Panc1 (cell line): ENCODE measurements at regions not wholly inside any gene's neighbourhood (a gene's known extent, or its start where the extent isn't known, plus 50 kb on each side); places are given as distances from the start of the nearest gene placed in this dataset.
"Not testable (repeated sequence)": the region's sequence is repeated elsewhere in the genome, so short reads cannot be mapped to it uniquely, and the experiment has no call there.

ENCODE experiments used
- TF ChIP-seq, protein P1 (sequence below): fragments of 450-650 bp; IDR thresholded peaks from 2 replicates; pipeline ENCODE4 v1.5.1; 2017; ENCODE audit warnings: mild to moderate bottlenecking
- TF ChIP-seq, protein P2 (sequence below), 2 experiments: IDR thresholded peaks; 2 replicates each; pipeline ENCODE4 v1.6.1; 2011 to 2012; ENCODE audit warnings: low read depth in 2 of 2, control low read depth in 1 of 2, low read length in 1 of 2, mild to moderate bottlenecking in 1 of 2, moderate library complexity in 1 of 2; ENCODE audit not compliant: insufficient read depth in 1 of 2

DNA sequence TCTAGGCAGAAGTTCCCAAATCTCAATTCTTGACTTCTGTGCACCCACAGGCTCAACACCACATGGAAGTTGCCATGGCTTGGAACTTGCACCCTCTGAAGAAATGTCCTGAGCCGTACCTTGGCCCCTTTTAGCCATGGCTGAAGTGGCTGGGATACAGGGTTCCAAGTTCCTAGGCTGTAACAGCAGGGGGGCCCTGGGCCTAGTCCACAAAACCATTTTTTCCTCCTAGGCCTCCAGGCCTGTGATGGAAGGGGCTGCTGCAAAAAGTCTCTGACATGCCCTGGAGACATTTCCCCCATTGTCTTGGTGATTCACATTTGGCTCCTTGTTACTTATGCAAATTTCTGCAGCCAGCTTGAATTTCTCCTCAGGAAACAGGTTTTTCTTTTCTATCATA lies 122.4 kb upstream of the NECTIN3 start:
- TF ChIP-seq, protein P1, sequence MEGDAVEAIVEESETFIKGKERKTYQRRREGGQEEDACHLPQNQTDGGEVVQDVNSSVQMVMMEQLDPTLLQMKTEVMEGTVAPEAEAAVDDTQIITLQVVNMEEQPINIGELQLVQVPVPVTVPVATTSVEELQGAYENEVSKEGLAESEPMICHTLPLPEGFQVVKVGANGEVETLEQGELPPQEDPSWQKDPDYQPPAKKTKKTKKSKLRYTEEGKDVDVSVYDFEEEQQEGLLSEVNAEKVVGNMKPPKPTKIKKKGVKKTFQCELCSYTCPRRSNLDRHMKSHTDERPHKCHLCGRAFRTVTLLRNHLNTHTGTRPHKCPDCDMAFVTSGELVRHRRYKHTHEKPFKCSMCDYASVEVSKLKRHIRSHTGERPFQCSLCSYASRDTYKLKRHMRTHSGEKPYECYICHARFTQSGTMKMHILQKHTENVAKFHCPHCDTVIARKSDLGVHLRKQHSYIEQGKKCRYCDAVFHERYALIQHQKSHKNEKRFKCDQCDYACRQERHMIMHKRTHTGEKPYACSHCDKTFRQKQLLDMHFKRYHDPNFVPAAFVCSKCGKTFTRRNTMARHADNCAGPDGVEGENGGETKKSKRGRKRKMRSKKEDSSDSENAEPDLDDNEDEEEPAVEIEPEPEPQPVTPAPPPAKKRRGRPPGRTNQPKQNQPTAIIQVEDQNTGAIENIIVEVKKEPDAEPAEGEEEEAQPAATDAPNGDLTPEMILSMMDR = not testable (repeated sequence)
- TF ChIP-seq, protein P2, sequence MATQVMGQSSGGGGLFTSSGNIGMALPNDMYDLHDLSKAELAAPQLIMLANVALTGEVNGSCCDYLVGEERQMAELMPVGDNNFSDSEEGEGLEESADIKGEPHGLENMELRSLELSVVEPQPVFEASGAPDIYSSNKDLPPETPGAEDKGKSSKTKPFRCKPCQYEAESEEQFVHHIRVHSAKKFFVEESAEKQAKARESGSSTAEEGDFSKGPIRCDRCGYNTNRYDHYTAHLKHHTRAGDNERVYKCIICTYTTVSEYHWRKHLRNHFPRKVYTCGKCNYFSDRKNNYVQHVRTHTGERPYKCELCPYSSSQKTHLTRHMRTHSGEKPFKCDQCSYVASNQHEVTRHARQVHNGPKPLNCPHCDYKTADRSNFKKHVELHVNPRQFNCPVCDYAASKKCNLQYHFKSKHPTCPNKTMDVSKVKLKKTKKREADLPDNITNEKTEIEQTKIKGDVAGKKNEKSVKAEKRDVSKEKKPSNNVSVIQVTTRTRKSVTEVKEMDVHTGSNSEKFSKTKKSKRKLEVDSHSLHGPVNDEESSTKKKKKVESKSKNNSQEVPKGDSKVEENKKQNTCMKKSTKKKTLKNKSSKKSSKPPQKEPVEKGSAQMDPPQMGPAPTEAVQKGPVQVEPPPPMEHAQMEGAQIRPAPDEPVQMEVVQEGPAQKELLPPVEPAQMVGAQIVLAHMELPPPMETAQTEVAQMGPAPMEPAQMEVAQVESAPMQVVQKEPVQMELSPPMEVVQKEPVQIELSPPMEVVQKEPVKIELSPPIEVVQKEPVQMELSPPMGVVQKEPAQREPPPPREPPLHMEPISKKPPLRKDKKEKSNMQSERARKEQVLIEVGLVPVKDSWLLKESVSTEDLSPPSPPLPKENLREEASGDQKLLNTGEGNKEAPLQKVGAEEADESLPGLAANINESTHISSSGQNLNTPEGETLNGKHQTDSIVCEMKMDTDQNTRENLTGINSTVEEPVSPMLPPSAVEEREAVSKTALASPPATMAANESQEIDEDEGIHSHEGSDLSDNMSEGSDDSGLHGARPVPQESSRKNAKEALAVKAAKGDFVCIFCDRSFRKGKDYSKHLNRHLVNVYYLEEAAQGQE (IDR thresholded peaks at IDR 0.05; ENCODE audit: insufficient read depth in 1 of 2, low read depth in 2 of 2, low read length in 1 of 2) = not testable (repeated sequence)
